Neural crest cell (in vitro differentiated cells): ENCODE measurements at regions not wholly inside any gene's neighbourhood (a gene's known extent, or its start where the extent isn't known, plus 50 kb on each side); places are given as distances from the start of the nearest gene placed in this dataset.

Experiments
- DNase-seq: peaks from one replicate; pipeline ENCODE4 v3.0.0; 2021; ENCODE audit warnings: low read depth, mixed read lengths, low spot score
- H3K27ac Mint-ChIP-seq: one replicate; pipeline ENCODE4 v1.8.0; 2021; ENCODE audit warnings: mild to moderate bottlenecking, mixed read lengths; ENCODE audit not compliant: unreplicated experiment
- H3K27me3 Mint-ChIP-seq: 2 replicates; pipeline ENCODE4 v1.8.0; 2021; ENCODE audit warnings: low read depth, mild to moderate bottlenecking, mixed read lengths
- H3K36me3 Mint-ChIP-seq: 2 replicates; pipeline ENCODE4 v1.8.0; 2021; ENCODE audit warnings: low read depth, mild to moderate bottlenecking, mixed read lengths
- H3K4me1 Mint-ChIP-seq: 2 replicates; pipeline ENCODE4 v1.8.0; 2021; ENCODE audit warnings: mixed read lengths
- H3K4me3 Mint-ChIP-seq: one replicate; pipeline ENCODE4 v1.8.0; 2021; ENCODE audit warnings: mild to moderate bottlenecking, mixed read lengths
- H3K9me3 Mint-ChIP-seq: 2 replicates; pipeline ENCODE4 v1.8.0; 2021; ENCODE audit warnings: mixed read lengths
- CTCF ChIP-seq: fragments of 200-600 bp; sonication (generic); conservative IDR thresholded peaks from 2 replicates; pipeline ENCODE4 v1.5.0; 2021; ENCODE audit warnings: antibody characterized with exemption, mild to moderate bottlenecking

GRCh38 chr15:94761574-94761973 is 530.2 kb downstream of the MCTP2 start:
- H3K27ac Mint-ChIP-seq: no peak overlapping the region
- H3K36me3 Mint-ChIP-seq: no peaks in the 10 kb centered on the region
- DNase-seq: no peak
- H3K27me3 Mint-ChIP-seq: no peaks in the 10 kb centered on the region
- H3K9me3 Mint-ChIP-seq: no peaks in the 10 kb centered on the region
- no peak overlapping the region for H3K4me3 Mint-ChIP-seq
- peaks cover 7% of the 10 kb centered on the region for H3K4me1 Mint-ChIP-seq
- no peak for TF ChIP-seq CTCF

GRCh38 chr15:94769089-94769488 is 537.7 kb downstream of the MCTP2 start:
- no peaks in the 10 kb centered on the region for H3K9me3 Mint-ChIP-seq
- no peaks in the 10 kb centered on the region for H3K27me3 Mint-ChIP-seq
- no peak overlapping the region for H3K4me3 Mint-ChIP-seq
- H3K36me3 Mint-ChIP-seq: no peaks in the 10 kb centered on the region
- no peak for DNase-seq
- no peak for TF ChIP-seq CTCF
- no peaks in the 10 kb centered on the region for H3K4me1 Mint-ChIP-seq
- H3K27ac Mint-ChIP-seq: no peak overlapping the region

GRCh38 chr15:94770199-94770598 is 538.8 kb downstream of the MCTP2 start:
- no peak for TF ChIP-seq CTCF
- Mint-ChIP-seq H3K27ac (no peak overlapping the region), H3K4me3 (no peak overlapping the region), H3K36me3 (no peaks in the 10 kb centered on the region), H3K27me3 (no peaks in the 10 kb centered on the region), H3K4me1 (no peaks in the 10 kb centered on the region), H3K9me3 (no peaks in the 10 kb centered on the region)
- no peak for DNase-seq

GRCh38 chr15:94777037-94777436 is 545.7 kb downstream of the MCTP2 start:
- H3K9me3 Mint-ChIP-seq: peaks cover 3% of the 10 kb centered on the region
- H3K27ac Mint-ChIP-seq: no peak overlapping the region
- no peaks in the 10 kb centered on the region for H3K27me3 Mint-ChIP-seq
- TF ChIP-seq CTCF: no peak
- H3K36me3 Mint-ChIP-seq: no peaks in the 10 kb centered on the region
- peaks cover 12% of the 10 kb centered on the region for H3K4me1 Mint-ChIP-seq
- no peak overlapping the region for H3K4me3 Mint-ChIP-seq
- no peak for DNase-seq

GRCh38 chr15:94778840-94779239 is 547.5 kb downstream of the MCTP2 start:
- Mint-ChIP-seq H3K27ac (no peak overlapping the region), H3K36me3 (no peaks in the 10 kb centered on the region), H3K9me3 (peaks cover 3% of the 10 kb centered on the region), H3K27me3 (no peaks in the 10 kb centered on the region), H3K4me3 (no peak overlapping the region), H3K4me1 (peaks cover 12% of the 10 kb centered on the region)
- no peak for TF ChIP-seq CTCF
- no peak for DNase-seq

GRCh38 chr15:94780166-94780565 is 548.8 kb downstream of the MCTP2 start:
- no peak for DNase-seq
- Mint-ChIP-seq H3K27ac (no peak overlapping the region), H3K9me3 (peaks cover 3% of the 10 kb centered on the region), H3K4me3 (no peak overlapping the region), H3K36me3 (no peaks in the 10 kb centered on the region), H3K4me1 (peaks cover 12% of the 10 kb centered on the region), H3K27me3 (no peaks in the 10 kb centered on the region)
- no peak for TF ChIP-seq CTCF
